Muscle layer of colon (tissue), 2 donors: ENCODE measurements at regions not wholly inside any gene's neighbourhood (a gene's known extent, or its start where the extent isn't known, plus 50 kb on each side); places are given as distances from the start of the nearest gene placed in this dataset.

Source experiments
- H3K27ac ChIP-seq: one replicate; pipeline ENCODE4 v1.7.0; 2013; ENCODE audit warnings: low read depth, mild to moderate bottlenecking, low read length, moderate library complexity
- H3K27me3 ChIP-seq, 2 donors: one replicate each; pipeline ENCODE4 v1.7.0; 2013; ENCODE audit warnings: low read length in 2 of 2, mild to moderate bottlenecking in 2 of 2; ENCODE audit not compliant: insufficient read depth in 2 of 2, control insufficient read depth in 1 of 2
- H3K36me3 ChIP-seq: one replicate; pipeline ENCODE4 v1.7.0; 2013; ENCODE audit warnings: mild to moderate bottlenecking, low read length; ENCODE audit not compliant: insufficient read depth
- H3K4me1 ChIP-seq: one replicate; pipeline ENCODE4 v1.7.0; 2013; ENCODE audit warnings: mild to moderate bottlenecking, low read length; ENCODE audit not compliant: insufficient read depth
- H3K4me3 ChIP-seq, 2 donors: one replicate each; pipeline ENCODE4 v1.7.0; 2013; ENCODE audit warnings: low read length in 2 of 2, low read depth in 1 of 2, mild to moderate bottlenecking in 1 of 2, moderate library complexity in 1 of 2
- H3K9ac ChIP-seq: one replicate; pipeline ENCODE4 v1.7.0; 2013; ENCODE audit warnings: low read length
- H3K9me3 ChIP-seq: one replicate; pipeline ENCODE4 v1.7.0; 2013; ENCODE audit warnings: mild to moderate bottlenecking, low read length
- donor health status: abdominal sarcoma.
- donor health status: Adenocarcinoma of cecum.

- Histone ChIP-seq H3K4me1 (no peaks in the 10 kb centered on the region), H3K36me3 (no peaks in the 10 kb centered on the region), H3K9ac (no peak overlapping the region), H3K9me3 (no peaks in the 10 kb centered on the region), H3K27ac (no peak overlapping the region), H3K27me3 (no peaks in the 10 kb centered on the region), H3K4me3 (no peak overlapping the region)
Measured at GRCh38 chr17:72022328-72023275, 98.2 kb upstream of the SOX9 start.

- H3K36me3 ChIP-seq: no peaks in the 10 kb centered on the region
- no peaks in the 10 kb centered on the region for H3K9me3 ChIP-seq
- no peaks in the 10 kb centered on the region for H3K27me3 ChIP-seq
- no peak overlapping the region for H3K4me3 ChIP-seq
- H3K27ac ChIP-seq: no peak overlapping the region
- H3K9ac ChIP-seq: no peak overlapping the region
- H3K4me1 ChIP-seq: no peaks in the 10 kb centered on the region
Measured at GRCh38 chr17:72024457-72024856, 96.4 kb upstream of the SOX9 start.

- Histone ChIP-seq H3K9ac (no peak overlapping the region), H3K4me1 (no peaks in the 10 kb centered on the region), H3K27ac (no peak overlapping the region), H3K9me3 (no peaks in the 10 kb centered on the region), H3K36me3 (no peaks in the 10 kb centered on the region), H3K4me3 (no peak overlapping the region), H3K27me3 (no peaks in the 10 kb centered on the region)
Measured at GRCh38 chr17:72025113-72025512, 95.7 kb upstream of the SOX9 start.

- H3K9ac ChIP-seq: no peak overlapping the region
- no peaks in the 10 kb centered on the region for H3K36me3 ChIP-seq
- no peaks in the 10 kb centered on the region for H3K27me3 ChIP-seq
- H3K4me3 ChIP-seq: peak overlapping the region; percentile 57 to 66
- no peak overlapping the region for H3K27ac ChIP-seq
- no peaks in the 10 kb centered on the region for H3K9me3 ChIP-seq
- H3K4me1 ChIP-seq: no peaks in the 10 kb centered on the region
Measured at GRCh38 chr17:72030067-72030899, 90.5 kb upstream of the SOX9 start.

GRCh38 chr17:72031219-72031884 is 89.5 kb upstream of the SOX9 start:
- H3K4me3 ChIP-seq: no peak overlapping the region
- H3K27ac ChIP-seq: no peak overlapping the region
- H3K9ac ChIP-seq: no peak overlapping the region
- H3K36me3 ChIP-seq: no peaks in the 10 kb centered on the region
- H3K9me3 ChIP-seq: no peaks in the 10 kb centered on the region
- H3K4me1 ChIP-seq: no peaks in the 10 kb centered on the region
- no peaks in the 10 kb centered on the region for H3K27me3 ChIP-seq

DNA sequence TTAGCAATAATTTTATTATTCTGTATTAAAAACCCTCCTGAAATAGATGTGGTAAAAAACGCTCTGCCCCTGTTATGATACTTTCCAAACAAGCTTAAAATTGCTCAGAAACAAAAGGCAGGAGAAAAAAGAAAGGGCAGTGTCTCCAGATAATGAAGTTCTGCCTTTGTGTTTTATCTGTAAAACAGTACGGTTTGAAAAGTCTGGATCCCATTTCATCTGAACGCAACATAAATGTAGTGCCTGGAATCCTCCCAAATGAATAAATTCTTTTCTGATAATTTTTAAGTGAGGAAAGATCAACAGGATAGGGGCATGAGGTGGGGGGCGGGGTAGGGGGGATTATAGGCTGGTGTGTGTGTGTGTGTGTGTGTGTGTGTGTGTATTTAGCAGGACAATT is 87.5 kb upstream of the SOX9 start:
- no peak overlapping the region for H3K27ac ChIP-seq
- H3K36me3 ChIP-seq: no peaks in the 10 kb centered on the region
- H3K4me1 ChIP-seq: no peaks in the 10 kb centered on the region
- no peak overlapping the region for H3K9ac ChIP-seq
- H3K9me3 ChIP-seq: no peaks in the 10 kb centered on the region
- H3K27me3 ChIP-seq: no peaks in the 10 kb centered on the region
- H3K4me3 ChIP-seq: no peak overlapping the region

- Histone ChIP-seq H3K27ac (no peak overlapping the region), H3K9me3 (no peaks in the 10 kb centered on the region), H3K27me3 (no peaks in the 10 kb centered on the region), H3K36me3 (no peaks in the 10 kb centered on the region), H3K9ac (no peak overlapping the region), H3K4me3 (no peak overlapping the region), H3K4me1 (no peaks in the 10 kb centered on the region)
Measured at GRCh38 chr17:72034000-72034399, 86.8 kb upstream of the SOX9 start.

DNA sequence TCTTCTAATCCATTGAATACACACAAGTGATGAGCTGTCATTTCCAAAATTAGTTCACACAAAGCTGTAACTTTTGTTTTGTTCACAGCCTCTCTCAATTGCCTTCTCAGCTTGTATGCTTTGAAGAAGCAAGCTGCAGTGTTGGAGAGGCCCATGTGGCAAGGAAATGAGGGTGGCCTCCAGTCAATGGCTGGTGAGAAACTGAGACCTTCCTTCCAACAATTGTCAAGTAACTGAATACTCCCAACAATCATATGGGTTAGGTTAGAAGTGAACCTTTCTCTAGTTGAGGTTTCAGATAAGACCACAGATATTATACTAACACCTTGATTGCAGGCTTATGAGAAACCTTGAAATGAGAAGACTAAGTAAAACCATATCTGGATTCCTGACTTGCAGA is 82.4 kb upstream of the SOX9 start:
- Histone ChIP-seq H3K36me3 (no peaks in the 10 kb centered on the region), H3K4me1 (no peaks in the 10 kb centered on the region), H3K27ac (no peak overlapping the region), H3K4me3 (no peak overlapping the region), H3K9me3 (no peaks in the 10 kb centered on the region), H3K9ac (no peak overlapping the region), H3K27me3 (no peaks in the 10 kb centered on the region)

DNA sequence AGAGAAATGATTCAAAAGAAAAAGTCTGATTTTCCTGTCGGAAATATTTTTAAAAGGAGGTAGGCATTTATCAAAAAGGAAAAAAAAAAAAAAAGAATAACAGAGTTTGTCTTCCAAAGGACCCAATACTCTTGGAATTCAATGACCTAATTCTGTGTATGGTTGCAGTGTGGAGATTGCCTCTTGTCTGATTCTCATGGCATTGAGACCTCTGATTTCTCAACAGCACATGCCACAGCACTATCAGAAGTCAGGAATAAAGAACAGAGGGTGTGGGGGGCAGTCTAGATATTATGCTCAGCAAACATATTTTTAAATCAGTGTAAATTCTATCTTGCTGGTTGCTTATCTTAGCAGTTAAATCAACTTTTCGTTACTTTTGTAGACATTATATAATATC is 81.3 kb upstream of the SOX9 start:
- H3K27ac ChIP-seq: no peak overlapping the region
- no peaks in the 10 kb centered on the region for H3K36me3 ChIP-seq
- no peak overlapping the region for H3K4me3 ChIP-seq
- no peaks in the 10 kb centered on the region for H3K27me3 ChIP-seq
- H3K4me1 ChIP-seq: no peaks in the 10 kb centered on the region
- no peaks in the 10 kb centered on the region for H3K9me3 ChIP-seq
- no peak overlapping the region for H3K9ac ChIP-seq

DNA sequence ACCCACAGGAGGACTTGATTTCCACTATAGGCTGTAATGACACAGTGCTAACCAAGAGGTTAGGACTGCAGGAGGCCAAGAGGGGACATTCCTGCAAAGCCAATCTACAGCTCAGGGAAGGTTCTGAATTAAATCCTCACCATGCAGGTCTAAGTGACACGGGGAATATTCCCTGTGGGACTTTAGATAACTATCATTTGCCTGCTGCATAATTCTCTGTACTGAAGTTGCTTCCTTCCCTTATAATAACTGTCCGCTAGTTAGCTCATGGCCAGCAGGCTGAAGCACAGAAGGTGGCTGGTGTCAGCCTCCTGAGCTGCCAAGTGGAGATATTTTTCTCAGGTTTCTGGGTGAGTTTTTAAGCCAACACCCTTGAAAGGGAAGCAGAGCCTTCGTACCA is 74.6 kb upstream of the SOX9 start:
- H3K36me3 ChIP-seq: no peaks in the 10 kb centered on the region
- H3K27me3 ChIP-seq: no peaks in the 10 kb centered on the region
- H3K4me3 ChIP-seq: no peak overlapping the region
- H3K9ac ChIP-seq: no peak overlapping the region
- no peak overlapping the region for H3K27ac ChIP-seq
- H3K4me1 ChIP-seq: no peaks in the 10 kb centered on the region
- no peaks in the 10 kb centered on the region for H3K9me3 ChIP-seq
